Endothelial cell of umbilical vein (primary cell): ENCODE measurements at regions not wholly inside any gene's neighbourhood (a gene's known extent, or its start where the extent isn't known, plus 50 kb on each side); places are given as distances from the start of the nearest gene placed in this dataset.
A peak's percentile ranks its signal among the peaks of the same experiment; 100 is the strongest.

Experiments
- BruUV-seq: library from RNA; stranded (reverse); fragments of 400-500 nt; replicated peaks from 2 replicates; lab custom pipeline; 2021; lab: Mats Ljungman, UMichigan
- CTCF ChIA-PET: fragments of 300-600, 350-600 bp; sonication (Branson Sonifier 250); formaldehyde crosslinking; loops from one replicate; lab custom pipeline; 2021; ENCODE audit warnings: antibody characterized with exemption, inconsistent platforms; lab: Charles Lee
- POLR2A ChIA-PET: fragments of 300-600, 350-600 bp; sonication (Branson Sonifier 250); formaldehyde crosslinking; loops from one replicate; lab custom pipeline; 2021; ENCODE audit warnings: antibody characterized with exemption, inconsistent platforms; lab: Charles Lee
- DNase-seq: peaks from one replicate; pipeline ENCODE4 v3.0.0-alpha.2; 2011; ENCODE audit warnings: low read depth, low spot score
- FAIRE-seq: peaks from 2 replicates; lab custom pipeline; 2011; peaks lifted over from hg19 to GRCh38; lab: Jason Lieb, UNC
- H2AFZ ChIP-seq: 2 replicates; pipeline ENCODE4 v1.6.0; 2012; ENCODE audit warnings: low read depth, low read length, control low read depth, inconsistent platforms
- H3K27ac ChIP-seq: 2 replicates; pipeline ENCODE4 v1.5.1; 2011; ENCODE audit warnings: low read depth, mild to moderate bottlenecking, control low read depth, low read length, moderate library complexity; ENCODE audit not compliant: insufficient read depth
- H3K27me3 ChIP-seq, 2 experiments: 2 replicates each; pipeline versions ENCODE4 v1.6.0 to v1.6.1; 2011; ENCODE audit warnings: low read length in 2 of 2, mixed read lengths in 1 of 2; ENCODE audit not compliant: control insufficient read depth in 2 of 2, insufficient read depth in 2 of 2
- H3K36me3 ChIP-seq, 2 experiments: 2 replicates in 1 of 2; 3 replicates in 1 of 2; pipeline ENCODE4 v1.5.1; 2011; ENCODE audit warnings: low read length in 2 of 2, mild to moderate bottlenecking in 1 of 2, moderate library complexity in 1 of 2; ENCODE audit not compliant: control insufficient read depth in 2 of 2, insufficient read depth in 2 of 2; ENCODE audit errors: extremely low read depth in 1 of 2
- H3K4me1 ChIP-seq: 3 replicates; pipeline ENCODE4 v1.5.1; 2011; ENCODE audit warnings: mild to moderate bottlenecking, low read length; ENCODE audit not compliant: control insufficient read depth, insufficient read depth; ENCODE audit errors: extremely low read depth
- H3K4me2 ChIP-seq: 2 replicates; pipeline ENCODE4 v1.6.1; 2011; ENCODE audit warnings: low read length, control low read depth, mixed read lengths; ENCODE audit not compliant: insufficient read depth
- H3K4me3 ChIP-seq, 3 experiments: fragments of 200-600 bp in 1 of 3; sonication (generic), shearing (Covaris generic) in 1 of 3; replicated peaks in 1 of 3; 2 replicates each; pipeline ENCODE4 v1.5.1; 2011 to 2016; ENCODE audit warnings: control low read depth in 3 of 3, low read length in 3 of 3, mild to moderate bottlenecking in 2 of 3, inconsistent platforms in 1 of 3, low read depth in 1 of 3, moderate library complexity in 1 of 3; ENCODE audit not compliant: insufficient read depth in 1 of 3
- H3K79me2 ChIP-seq: 2 replicates; pipeline ENCODE4 v1.6.0; 2012; ENCODE audit warnings: low read length, inconsistent platforms; ENCODE audit not compliant: control insufficient read depth, insufficient read depth
- H3K9ac ChIP-seq: replicated peaks from 2 replicates; pipeline ENCODE3; 2011; ENCODE audit warnings: low read length, control low read depth; ENCODE audit not compliant: insufficient read depth; ENCODE audit errors: extremely low read depth
- H3K9me1 ChIP-seq: replicated peaks from 3 replicates; pipeline ENCODE4 v1.6.0; 2011; ENCODE audit warnings: mild to moderate bottlenecking, low read length; ENCODE audit not compliant: control insufficient read depth, insufficient read depth; ENCODE audit errors: extremely low read depth
- H3K9me3 ChIP-seq: replicated peaks from 2 replicates; pipeline ENCODE4 v1.5.1; 2012; ENCODE audit warnings: low read length, inconsistent platforms; ENCODE audit not compliant: control insufficient read depth, insufficient read depth
- H4K20me1 ChIP-seq: replicated peaks from 2 replicates; pipeline ENCODE3; 2011; ENCODE audit warnings: mild to moderate bottlenecking, low read length; ENCODE audit not compliant: control insufficient read depth, insufficient read depth; ENCODE audit errors: extremely low read depth
- CTCF ChIP-seq, 2 donors: IDR thresholded peaks; 1 replicate in 1 of 2; 2 replicates in 1 of 2; pipeline ENCODE4 v1.5.1; 2011; ENCODE audit warnings: low read length in 2 of 2, mild to moderate bottlenecking in 2 of 2, moderate library complexity in 2 of 2, control low read depth in 1 of 2, inconsistent platforms in 1 of 2, low read depth in 1 of 2; ENCODE audit not compliant: insufficient read depth in 1 of 2; ENCODE audit errors: extremely low read depth in 1 of 2
- EZH2 ChIP-seq: IDR thresholded peaks from 2 replicates; pipeline ENCODE4 v1.6.1; 2012; ENCODE audit warnings: borderline replicate concordance, low read depth, mild to moderate bottlenecking, moderate library complexity, low read length, inconsistent platforms; ENCODE audit not compliant: severe bottlenecking
- FOS ChIP-seq: IDR thresholded peaks from 2 replicates; pipeline ENCODE4 v1.6.1; 2011; ENCODE audit warnings: mild to moderate bottlenecking, low read length, moderate library complexity, borderline replicate concordance; ENCODE audit not compliant: insufficient read depth
- GATA2 ChIP-seq: IDR thresholded peaks from 2 replicates; pipeline ENCODE4 v1.7.0; 2011; ENCODE audit warnings: low read depth, mild to moderate bottlenecking, moderate library complexity, mixed read lengths, low read length; ENCODE audit not compliant: insufficient read length, insufficient read depth
- JUN ChIP-seq: IDR thresholded peaks from 2 replicates; pipeline ENCODE4 v1.6.1; 2011; ENCODE audit warnings: borderline replicate concordance, low read depth; ENCODE audit not compliant: insufficient read length, insufficient read depth
- MAX ChIP-seq: IDR thresholded peaks from 2 replicates; pipeline ENCODE4 v1.6.1; 2011; ENCODE audit not compliant: insufficient read depth, insufficient read length
- MYC ChIP-seq: IDR thresholded peaks from one replicate; pipeline ENCODE4 v1.6.1; 2011; ENCODE audit warnings: mild to moderate bottlenecking, low read depth, low read length
- POLR2A ChIP-seq: IDR thresholded peaks from 2 replicates; pipeline ENCODE4 v1.6.1; 2012; ENCODE audit warnings: low read depth, mild to moderate bottlenecking, control low read depth, low read length
- POLR2AphosphoS5 ChIP-seq: IDR thresholded peaks from 2 replicates; pipeline ENCODE4 v1.6.1; 2012; ENCODE audit warnings: low read depth, mild to moderate bottlenecking, control low read depth, low read length, moderate library complexity; ENCODE audit not compliant: insufficient read depth
- dilution Hi-C: fragments of 300-500 bp; cut with MboI; formaldehyde crosslinking; loops from one replicate; pipeline ENCODE4 v1.15.0; 2019; ENCODE audit warnings: low sequenced_read_pairs; ENCODE audit not compliant: extremely low pct_ligation_motif_present
- intact Hi-C: fragments of 100-400 bp; cut with micrococcal nuclease; formaldehyde crosslinking; loops from one replicate; pipeline ENCODE4 v1.10.0; 2022

- dilution Hi-C loops = no loop called here
- H4K20me1 ChIP-seq = no peaks in the 10 kb centered on the region
- no peaks in the 10 kb centered on the region for H3K27me3 ChIP-seq
- no peak for TF ChIP-seq GATA2
- TF ChIP-seq EZH2 = no peak
- no peak for FAIRE-seq
- H3K4me3 ChIP-seq = no peak overlapping the region
- CTCF ChIA-PET = no interaction called here
- H3K27ac ChIP-seq = no peak overlapping the region
- no peaks in the 10 kb centered on the region for H3K9me3 ChIP-seq
- no peak overlapping the region for H3K9ac ChIP-seq
- DNase-seq = peak; percentile 77
- no peaks in the 10 kb centered on the region for H3K9me1 ChIP-seq
- no peaks in the 10 kb centered on the region for H3K79me2 ChIP-seq
- no TSS peak for BruUV-seq
- no peaks in the 10 kb centered on the region for H3K36me3 ChIP-seq
- peak overlapping the region; percentile 10 for H2AFZ ChIP-seq
- POLR2A ChIA-PET = no interaction called here
- intact Hi-C loops = no loop called here
- H3K4me1 ChIP-seq = peaks cover 7% of the 10 kb centered on the region
- H3K4me2 ChIP-seq = no peak overlapping the region
Measured at GRCh38 chr13:68064001-68064770, 834.0 kb upstream of the PCDH9 start.

GRCh38 chr13:68063181-68063580 is 833.0 kb upstream of the PCDH9 start:
- no peak overlapping the region for H2AFZ ChIP-seq
- ChIA-PET CTCF (no interaction called here), POLR2A (no interaction called here)
- H3K9me3 ChIP-seq = no peaks in the 10 kb centered on the region
- H3K9ac ChIP-seq = no peak overlapping the region
- no peak overlapping the region for H3K4me3 ChIP-seq
- H3K9me1 ChIP-seq = no peaks in the 10 kb centered on the region
- dilution Hi-C loops = no loop called here
- intact Hi-C loops = no loop called here
- BruUV-seq = no TSS peak
- no peaks in the 10 kb centered on the region for H3K27me3 ChIP-seq
- no peak for FAIRE-seq
- no peak overlapping the region for H3K27ac ChIP-seq
- no peaks in the 10 kb centered on the region for H4K20me1 ChIP-seq
- no peak overlapping the region for H3K4me2 ChIP-seq
- no peaks in the 10 kb centered on the region for H3K79me2 ChIP-seq
- TF ChIP-seq JUN = no peak
- no peak for TF ChIP-seq CTCF (IDR thresholded peaks at IDR 0.05; ENCODE audit: extremely low read depth in 1 of 2, insufficient read depth in 1 of 2, low read depth in 1 of 2, low read length in 2 of 2)
- no peak for TF ChIP-seq MAX
- no peak for TF ChIP-seq POLR2AphosphoS5
- no peak for TF ChIP-seq GATA2
- TF ChIP-seq FOS = no peak
- TF ChIP-seq POLR2A = no peak
- no peak for TF ChIP-seq MYC
- TF ChIP-seq EZH2 = no peak
- peaks cover 7% of the 10 kb centered on the region for H3K4me1 ChIP-seq
- no peak for DNase-seq
- no peaks in the 10 kb centered on the region for H3K36me3 ChIP-seq
